ENCODE measurements at regions not wholly inside any gene's neighbourhood (a gene's known extent, or its start where the extent isn't known, plus 50 kb on each side); places are given as distances from the start of the nearest gene placed in this dataset.
"Not testable (repeated sequence)": the region's sequence is repeated elsewhere in the genome, so short reads cannot be mapped to it uniquely, and the experiment has no call there.

- DNase-seq, result peak; percentile 47
These were observed 306.7 kb downstream of the ANAPC1 start for GRCh38 chr2:111577154-111577885.

GRCh38 chr2:111579500-111580134 is 304.4 kb downstream of the ANAPC1 start:
- H3K9me3 Mint-ChIP-seq; H3K4me1 ChIP-seq (ENCODE audit: control insufficient read depth, insufficient read depth, low read length); H3K4me3 Mint-ChIP-seq; H3K27me3 Mint-ChIP-seq (ENCODE audit: insufficient read depth); H3K27ac Mint-ChIP-seq; H3K4me1 Mint-ChIP-seq; DNase-seq; H3K27me3 ChIP-seq (ENCODE audit: control insufficient read depth, insufficient read depth, low read length, poor library complexity, severe bottlenecking); H3K9me3 ChIP-seq (ENCODE audit: control insufficient read depth, low read length); H3K9ac ChIP-seq (ENCODE audit: extremely low read depth, low read length, poor library complexity, severe bottlenecking); H3K4me3 ChIP-seq (ENCODE audit: low read length); H3K36me3 ChIP-seq (ENCODE audit: control insufficient read depth, insufficient read depth, low read length); H3K27ac ChIP-seq (ENCODE audit: low read depth, low read length); H3K36me3 Mint-ChIP-seq (ENCODE audit: low read depth): not testable (repeated sequence)
- WGBS, 2 experiments (ENCODE audit: insufficient coverage in 1 of 2, insufficient read length in 1 of 2), result 90 to 100% methylated on average over 2 to 7 of the region's 10 CpGs

More at GRCh38 chr2:111577154-111577885, 306.7 kb downstream of the ANAPC1 start:
- not testable (repeated sequence) for H3K4me1 ChIP-seq (ENCODE audit: control insufficient read depth, insufficient read depth, low read length); H3K27me3 Mint-ChIP-seq (ENCODE audit: insufficient read depth); H3K9ac ChIP-seq (ENCODE audit: extremely low read depth, low read length, poor library complexity, severe bottlenecking); H3K27ac ChIP-seq (ENCODE audit: low read depth, low read length); H3K36me3 ChIP-seq (ENCODE audit: control insufficient read depth, insufficient read depth, low read length); H3K4me3 ChIP-seq (ENCODE audit: low read length); H3K27ac Mint-ChIP-seq; H3K4me1 Mint-ChIP-seq; H3K9me3 Mint-ChIP-seq; H3K27me3 ChIP-seq (ENCODE audit: control insufficient read depth, insufficient read depth, low read length, poor library complexity, severe bottlenecking); H3K36me3 Mint-ChIP-seq (ENCODE audit: low read depth); H3K9me3 ChIP-seq (ENCODE audit: control insufficient read depth, low read length); H3K4me3 Mint-ChIP-seq
- WGBS, 2 experiments (ENCODE audit: insufficient coverage in 1 of 2, insufficient read length in 1 of 2), result 92 to 100% methylated on average over 3 to 12 of the region's 18 CpGs

- not testable (repeated sequence) for H3K27ac Mint-ChIP-seq; H3K4me3 ChIP-seq (ENCODE audit: low read length); H3K36me3 Mint-ChIP-seq (ENCODE audit: low read depth); H3K4me1 ChIP-seq (ENCODE audit: control insufficient read depth, insufficient read depth, low read length); H3K36me3 ChIP-seq (ENCODE audit: control insufficient read depth, insufficient read depth, low read length); H3K4me1 Mint-ChIP-seq; H3K9me3 Mint-ChIP-seq; H3K9ac ChIP-seq (ENCODE audit: extremely low read depth, low read length, poor library complexity, severe bottlenecking); H3K27ac ChIP-seq (ENCODE audit: low read depth, low read length); H3K27me3 ChIP-seq (ENCODE audit: control insufficient read depth, insufficient read depth, low read length, poor library complexity, severe bottlenecking); H3K4me3 Mint-ChIP-seq; H3K27me3 Mint-ChIP-seq (ENCODE audit: insufficient read depth); H3K9me3 ChIP-seq (ENCODE audit: control insufficient read depth, low read length); DNase-seq
- no CpG with 5 or more reads among the region's 6 CpGs for WGBS, 2 experiments (ENCODE audit: insufficient coverage in 1 of 2, insufficient read length in 1 of 2)
These were observed 303.4 kb downstream of the ANAPC1 start for GRCh38 chr2:111580616-111581015.

GRCh38 chr2:111582090-111582489 is 301.9 kb downstream of the ANAPC1 start:
- H3K27ac Mint-ChIP-seq; H3K36me3 Mint-ChIP-seq (ENCODE audit: low read depth); H3K27me3 ChIP-seq (ENCODE audit: control insufficient read depth, insufficient read depth, low read length, poor library complexity, severe bottlenecking): not testable (repeated sequence)

GRCh38 chr2:111583480-111583879 is 300.5 kb downstream of the ANAPC1 start:
- not testable (repeated sequence) for H3K4me1 Mint-ChIP-seq; H3K27me3 Mint-ChIP-seq (ENCODE audit: insufficient read depth); DNase-seq; H3K9ac ChIP-seq (ENCODE audit: extremely low read depth, low read length, poor library complexity, severe bottlenecking); H3K27me3 ChIP-seq (ENCODE audit: control insufficient read depth, insufficient read depth, low read length, poor library complexity, severe bottlenecking); H3K9me3 Mint-ChIP-seq; H3K4me3 ChIP-seq (ENCODE audit: low read length); H3K4me3 Mint-ChIP-seq; H3K36me3 ChIP-seq (ENCODE audit: control insufficient read depth, insufficient read depth, low read length); H3K27ac Mint-ChIP-seq; H3K4me1 ChIP-seq (ENCODE audit: control insufficient read depth, insufficient read depth, low read length); H3K36me3 Mint-ChIP-seq (ENCODE audit: low read depth); H3K27ac ChIP-seq (ENCODE audit: low read depth, low read length); H3K9me3 ChIP-seq (ENCODE audit: control insufficient read depth, low read length)
- WGBS, 2 experiments (ENCODE audit: insufficient coverage in 1 of 2, insufficient read length in 1 of 2), result no CpG with 5 or more reads among the region's 3 CpGs

More at GRCh38 chr2:111582090-111582489, 301.9 kb downstream of the ANAPC1 start:
- not testable (repeated sequence) for DNase-seq; H3K4me1 ChIP-seq (ENCODE audit: control insufficient read depth, insufficient read depth, low read length); H3K4me3 Mint-ChIP-seq; H3K9me3 ChIP-seq (ENCODE audit: control insufficient read depth, low read length); H3K4me1 Mint-ChIP-seq; H3K9me3 Mint-ChIP-seq; H3K36me3 ChIP-seq (ENCODE audit: control insufficient read depth, insufficient read depth, low read length); H3K4me3 ChIP-seq (ENCODE audit: low read length); H3K27ac ChIP-seq (ENCODE audit: low read depth, low read length); H3K9ac ChIP-seq (ENCODE audit: extremely low read depth, low read length, poor library complexity, severe bottlenecking); H3K27me3 Mint-ChIP-seq (ENCODE audit: insufficient read depth)
- 88 to 100% methylated on average over 3 to 6 of the region's 6 CpGs for WGBS, 2 experiments (ENCODE audit: insufficient coverage in 1 of 2, insufficient read length in 1 of 2)

- not testable (repeated sequence) for H3K4me1 Mint-ChIP-seq; H3K36me3 ChIP-seq (ENCODE audit: control insufficient read depth, insufficient read depth, low read length); H3K27me3 Mint-ChIP-seq (ENCODE audit: insufficient read depth); H3K27ac Mint-ChIP-seq; H3K9ac ChIP-seq (ENCODE audit: extremely low read depth, low read length, poor library complexity, severe bottlenecking); H3K27me3 ChIP-seq (ENCODE audit: control insufficient read depth, insufficient read depth, low read length, poor library complexity, severe bottlenecking); H3K9me3 ChIP-seq (ENCODE audit: control insufficient read depth, low read length); H3K4me1 ChIP-seq (ENCODE audit: control insufficient read depth, insufficient read depth, low read length); DNase-seq; H3K9me3 Mint-ChIP-seq; H3K36me3 Mint-ChIP-seq (ENCODE audit: low read depth); H3K27ac ChIP-seq (ENCODE audit: low read depth, low read length); H3K4me3 ChIP-seq (ENCODE audit: low read length); H3K4me3 Mint-ChIP-seq
- WGBS, 2 experiments (ENCODE audit: insufficient coverage in 1 of 2, insufficient read length in 1 of 2), result 100% methylated on average over 1 of the region's 2 CpGs; no CpG with 5 or more reads in 1 of the 2 experiments
These were observed 299.5 kb downstream of the ANAPC1 start for GRCh38 chr2:111584540-111584939.

- 97% methylated on average over 3 of the region's 6 CpGs; no CpG with 5 or more reads in 1 of the 2 experiments for WGBS, 2 experiments (ENCODE audit: insufficient coverage in 1 of 2, insufficient read length in 1 of 2)
- not testable (repeated sequence) for H3K36me3 ChIP-seq (ENCODE audit: control insufficient read depth, insufficient read depth, low read length); H3K4me3 ChIP-seq (ENCODE audit: low read length); H3K4me3 Mint-ChIP-seq; H3K9me3 ChIP-seq (ENCODE audit: control insufficient read depth, low read length); H3K27me3 Mint-ChIP-seq (ENCODE audit: insufficient read depth); H3K4me1 Mint-ChIP-seq; H3K27ac Mint-ChIP-seq; H3K4me1 ChIP-seq (ENCODE audit: control insufficient read depth, insufficient read depth, low read length); H3K27me3 ChIP-seq (ENCODE audit: control insufficient read depth, insufficient read depth, low read length, poor library complexity, severe bottlenecking); H3K9me3 Mint-ChIP-seq; H3K9ac ChIP-seq (ENCODE audit: extremely low read depth, low read length, poor library complexity, severe bottlenecking); DNase-seq; H3K36me3 Mint-ChIP-seq (ENCODE audit: low read depth); H3K27ac ChIP-seq (ENCODE audit: low read depth, low read length)
These were observed 299.0 kb downstream of the ANAPC1 start for GRCh38 chr2:111584950-111585349.
